HCT116 (cell line): ENCODE measurements at regions not wholly inside any gene's neighbourhood (a gene's known extent, or its start where the extent isn't known, plus 50 kb on each side); places are given as distances from the start of the nearest gene placed in this dataset.

Experiments used
- EGR1 ChIP-seq: IDR thresholded peaks from 2 replicates; pipeline ENCODE4 v1.6.1; 2012; ENCODE audit warnings: low read depth
- EZH2 ChIP-seq: fragments of 200-600 bp; sonication (generic); IDR thresholded peaks from 2 replicates; pipeline ENCODE4 v1.6.1; 2017; ENCODE audit warnings: antibody characterized with exemption, mixed run types
- EZH2phosphoT487 ChIP-seq: fragments of 200-600 bp; IDR thresholded peaks from 2 replicates; pipeline ENCODE4 v1.6.1; 2018; ENCODE audit warnings: antibody characterized with exemption, borderline replicate concordance
- JUND ChIP-seq: IDR thresholded peaks from 2 replicates; pipeline ENCODE4 v1.6.1; 2012
- POLR2A ChIP-seq: IDR thresholded peaks from 2 replicates; pipeline ENCODE4 v1.7.0; 2011; ENCODE audit warnings: borderline replicate concordance; ENCODE audit not compliant: insufficient read depth, insufficient read length; ENCODE audit errors: extremely low read depth
- POLR2AphosphoS5 ChIP-seq: IDR thresholded peaks from 2 replicates; pipeline ENCODE4 v1.6.1; 2011; ENCODE audit warnings: mild to moderate bottlenecking, low read depth, low read length, moderate library complexity
- RAD21 ChIP-seq: IDR thresholded peaks from 2 replicates; pipeline ENCODE4 v1.6.1; 2012; ENCODE audit warnings: low read depth, mild to moderate bottlenecking
- SIN3A ChIP-seq: IDR thresholded peaks from 2 replicates; pipeline ENCODE4 v1.6.1; 2012; ENCODE audit warnings: low read depth
- TCF7L2 ChIP-seq: IDR thresholded peaks from 2 replicates; pipeline ENCODE4 v1.7.0; 2011; ENCODE audit warnings: borderline replicate concordance, inconsistent platforms; ENCODE audit not compliant: insufficient read depth, insufficient read length; ENCODE audit errors: extremely low read depth
- YY1 ChIP-seq: IDR thresholded peaks from 2 replicates; pipeline ENCODE4 v1.6.1; 2011; ENCODE audit warnings: low read length, low read depth, moderate library complexity, mild to moderate bottlenecking; ENCODE audit not compliant: insufficient replicate concordance; ENCODE audit errors: extremely low read depth
- TF ChIP-seq, protein P1 (sequence below), 3 experiments: fragments of 200-600 bp in 1 of 3; sonication (generic) in 1 of 3; IDR thresholded peaks in 2 of 3; conservative IDR thresholded peaks in 1 of 3; 2 replicates each; pipeline ENCODE4 v1.5.1; 2012 to 2017; ENCODE audit warnings: low read depth in 2 of 3, low read length in 2 of 3, antibody characterized with exemption in 1 of 3, borderline replicate concordance in 1 of 3, control low read depth in 1 of 3, mild to moderate bottlenecking in 1 of 3, mixed read lengths in 1 of 3, mixed run types in 1 of 3, moderate library complexity in 1 of 3; ENCODE audit not compliant: insufficient read depth in 1 of 3
- TF ChIP-seq, protein P2 (sequence below): IDR thresholded peaks from 2 replicates; pipeline ENCODE4 v1.6.1; 2012
- TF ChIP-seq, protein P3 (sequence below): IDR thresholded peaks from 2 replicates; pipeline ENCODE4 v1.6.1; 2012; ENCODE audit warnings: low read depth

DNA sequence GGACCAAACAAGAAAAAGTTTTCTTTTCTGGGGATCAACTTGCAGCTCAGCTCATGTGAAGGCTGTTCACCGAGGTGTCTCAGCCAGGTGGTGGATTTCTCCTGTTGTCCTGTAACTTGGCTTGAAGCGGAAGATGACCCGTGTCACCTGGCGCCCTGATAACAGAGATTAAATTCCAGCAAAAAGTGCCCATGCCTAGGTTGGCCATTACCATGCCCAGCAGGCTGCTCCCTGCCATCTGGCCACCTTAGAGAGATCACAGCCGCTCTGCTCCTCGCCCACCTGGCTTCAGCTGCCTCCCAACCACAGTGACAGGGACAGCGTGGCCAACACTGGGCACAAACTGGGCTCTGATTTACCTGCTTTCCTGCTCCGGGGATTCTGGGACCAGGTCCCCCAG, 149.5 kb downstream of the ZBTB18 start:
- TF ChIP-seq, protein P1, sequence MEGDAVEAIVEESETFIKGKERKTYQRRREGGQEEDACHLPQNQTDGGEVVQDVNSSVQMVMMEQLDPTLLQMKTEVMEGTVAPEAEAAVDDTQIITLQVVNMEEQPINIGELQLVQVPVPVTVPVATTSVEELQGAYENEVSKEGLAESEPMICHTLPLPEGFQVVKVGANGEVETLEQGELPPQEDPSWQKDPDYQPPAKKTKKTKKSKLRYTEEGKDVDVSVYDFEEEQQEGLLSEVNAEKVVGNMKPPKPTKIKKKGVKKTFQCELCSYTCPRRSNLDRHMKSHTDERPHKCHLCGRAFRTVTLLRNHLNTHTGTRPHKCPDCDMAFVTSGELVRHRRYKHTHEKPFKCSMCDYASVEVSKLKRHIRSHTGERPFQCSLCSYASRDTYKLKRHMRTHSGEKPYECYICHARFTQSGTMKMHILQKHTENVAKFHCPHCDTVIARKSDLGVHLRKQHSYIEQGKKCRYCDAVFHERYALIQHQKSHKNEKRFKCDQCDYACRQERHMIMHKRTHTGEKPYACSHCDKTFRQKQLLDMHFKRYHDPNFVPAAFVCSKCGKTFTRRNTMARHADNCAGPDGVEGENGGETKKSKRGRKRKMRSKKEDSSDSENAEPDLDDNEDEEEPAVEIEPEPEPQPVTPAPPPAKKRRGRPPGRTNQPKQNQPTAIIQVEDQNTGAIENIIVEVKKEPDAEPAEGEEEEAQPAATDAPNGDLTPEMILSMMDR (IDR thresholded peaks at IDR 0.05 in 2 of 3, conservative IDR thresholded peaks at IDR 0.05 in 1 of 3; ENCODE audit: borderline replicate concordance in 1 of 3, insufficient read depth in 1 of 3, low read depth in 2 of 3, low read length in 2 of 3), result no peak
- TF ChIP-seq POLR2A, result no peak
- TF ChIP-seq, protein P2, sequence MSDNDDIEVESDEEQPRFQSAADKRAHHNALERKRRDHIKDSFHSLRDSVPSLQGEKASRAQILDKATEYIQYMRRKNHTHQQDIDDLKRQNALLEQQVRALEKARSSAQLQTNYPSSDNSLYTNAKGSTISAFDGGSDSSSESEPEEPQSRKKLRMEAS, result no peak
- no peak for TF ChIP-seq SIN3A
- no peak for TF ChIP-seq EZH2
- TF ChIP-seq POLR2AphosphoS5, result no peak
- TF ChIP-seq YY1, result no peak
- TF ChIP-seq, protein P3, sequence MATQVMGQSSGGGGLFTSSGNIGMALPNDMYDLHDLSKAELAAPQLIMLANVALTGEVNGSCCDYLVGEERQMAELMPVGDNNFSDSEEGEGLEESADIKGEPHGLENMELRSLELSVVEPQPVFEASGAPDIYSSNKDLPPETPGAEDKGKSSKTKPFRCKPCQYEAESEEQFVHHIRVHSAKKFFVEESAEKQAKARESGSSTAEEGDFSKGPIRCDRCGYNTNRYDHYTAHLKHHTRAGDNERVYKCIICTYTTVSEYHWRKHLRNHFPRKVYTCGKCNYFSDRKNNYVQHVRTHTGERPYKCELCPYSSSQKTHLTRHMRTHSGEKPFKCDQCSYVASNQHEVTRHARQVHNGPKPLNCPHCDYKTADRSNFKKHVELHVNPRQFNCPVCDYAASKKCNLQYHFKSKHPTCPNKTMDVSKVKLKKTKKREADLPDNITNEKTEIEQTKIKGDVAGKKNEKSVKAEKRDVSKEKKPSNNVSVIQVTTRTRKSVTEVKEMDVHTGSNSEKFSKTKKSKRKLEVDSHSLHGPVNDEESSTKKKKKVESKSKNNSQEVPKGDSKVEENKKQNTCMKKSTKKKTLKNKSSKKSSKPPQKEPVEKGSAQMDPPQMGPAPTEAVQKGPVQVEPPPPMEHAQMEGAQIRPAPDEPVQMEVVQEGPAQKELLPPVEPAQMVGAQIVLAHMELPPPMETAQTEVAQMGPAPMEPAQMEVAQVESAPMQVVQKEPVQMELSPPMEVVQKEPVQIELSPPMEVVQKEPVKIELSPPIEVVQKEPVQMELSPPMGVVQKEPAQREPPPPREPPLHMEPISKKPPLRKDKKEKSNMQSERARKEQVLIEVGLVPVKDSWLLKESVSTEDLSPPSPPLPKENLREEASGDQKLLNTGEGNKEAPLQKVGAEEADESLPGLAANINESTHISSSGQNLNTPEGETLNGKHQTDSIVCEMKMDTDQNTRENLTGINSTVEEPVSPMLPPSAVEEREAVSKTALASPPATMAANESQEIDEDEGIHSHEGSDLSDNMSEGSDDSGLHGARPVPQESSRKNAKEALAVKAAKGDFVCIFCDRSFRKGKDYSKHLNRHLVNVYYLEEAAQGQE, result no peak
- TF ChIP-seq RAD21, result no peak
- TF ChIP-seq JUND, result no peak
- TF ChIP-seq EGR1, result no peak
- TF ChIP-seq EZH2phosphoT487, result no peak
- TF ChIP-seq TCF7L2, result no peak
